ENCODE measurements at regions not wholly inside any gene's neighbourhood (a gene's known extent, or its start where the extent isn't known, plus 50 kb on each side); places are given as distances from the start of the nearest gene placed in this dataset.

DNA sequence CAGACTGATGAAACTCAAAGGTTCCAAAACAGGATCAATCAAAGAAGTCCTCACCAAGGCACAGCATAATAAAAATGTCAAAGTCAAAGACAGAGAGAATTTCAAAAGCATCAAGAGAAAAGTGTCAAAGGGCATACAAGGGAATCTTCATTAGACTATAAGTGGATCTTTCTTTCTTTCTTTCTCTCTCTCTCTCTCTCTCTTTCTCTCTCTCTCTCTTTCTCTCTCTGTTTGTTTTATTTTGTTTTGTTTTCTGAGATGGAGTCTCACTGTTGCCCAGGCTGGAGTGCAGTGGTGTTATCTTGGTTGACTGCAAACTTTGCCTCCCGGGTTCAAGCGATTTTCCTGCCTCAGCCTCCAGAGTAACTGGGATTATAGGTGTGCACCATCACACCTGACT lies 148.3 kb upstream of the CD180 start:
- CTCF ChIA-PET: interaction anchor here (1.2 kb wide), 1 partner anchor 7 kb away, joined by 3 read pairs; no protein-coding TSS in a partner anchor
- Mint-ChIP-seq H3K9me3 (peaks cover 5 to 12% (median 12%) of the 10 kb centered on the region in 5 donors), H3K4me3 (no peak overlapping the region), H3K36me3 (peaks cover 0 to 24% (median 6%) of the 10 kb centered on the region in 3 donors), H3K4me1 (peaks cover 0 to 4% (median under 1%) of the 10 kb centered on the region in 3 donors), H3K27ac (no peak overlapping the region), H3K27me3 (peaks cover 11 to 40% of the 10 kb centered on the region in 2 donors)
- no peaks in the 10 kb centered on the region for H3K36me3 ChIP-seq (ENCODE audit: insufficient read depth, low read length)
- no peaks in the 10 kb centered on the region for H3K27me3 ChIP-seq (ENCODE audit: insufficient read depth, low read length, poor library complexity, severe bottlenecking)
- POLR2A ChIA-PET: no interaction called here
- DNase-seq: no peak
- H3K9me3 ChIP-seq (ENCODE audit: low read length): no peaks in the 10 kb centered on the region
- no peak overlapping the region for H3K4me3 ChIP-seq (ENCODE audit: low read length)
- no peak overlapping the region for H3K27ac ChIP-seq (ENCODE audit: low read depth, low read length)
- H3K4me1 ChIP-seq (ENCODE audit: insufficient read depth, low read length): no peaks in the 10 kb centered on the region

DNA sequence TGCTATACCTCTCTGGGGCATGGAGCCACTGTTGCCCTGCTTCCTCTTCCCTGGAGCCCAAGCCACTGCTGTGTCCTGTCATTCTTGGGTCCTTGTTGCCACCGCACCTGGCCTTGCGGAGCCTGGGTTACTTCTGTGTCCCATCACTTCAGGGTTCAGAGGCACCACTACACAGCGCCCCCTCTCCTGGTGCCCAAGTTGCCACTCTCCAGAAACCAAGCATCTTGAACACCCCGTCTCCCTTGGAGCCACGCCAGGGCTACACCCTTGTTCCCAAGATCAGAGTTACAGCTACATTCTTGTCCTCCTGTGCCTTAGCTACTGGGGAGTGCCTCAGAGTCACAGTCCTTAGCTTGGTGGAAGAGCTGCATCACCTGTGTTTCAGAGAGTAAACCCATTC lies 147.2 kb upstream of the CD180 start:
- H3K27me3 ChIP-seq (ENCODE audit: insufficient read depth, low read length, poor library complexity, severe bottlenecking): no peaks in the 10 kb centered on the region
- H3K9me3 ChIP-seq (ENCODE audit: low read length): no peaks in the 10 kb centered on the region
- Mint-ChIP-seq H3K27me3 (peaks cover 12 to 45% of the 10 kb centered on the region in 2 donors), H3K27ac (no peak overlapping the region), H3K9me3 (peaks cover 5 to 12% (median 12%) of the 10 kb centered on the region in 5 donors), H3K4me1 (no peaks in the 10 kb centered on the region), H3K4me3 (no peak overlapping the region), H3K36me3 (peaks cover 0 to 24% (median 6%) of the 10 kb centered on the region in 3 donors)
- H3K4me1 ChIP-seq (ENCODE audit: insufficient read depth, low read length): no peaks in the 10 kb centered on the region
- CTCF ChIA-PET: interaction anchor here (1.2 kb wide), 1 partner anchor 8 kb away, joined by 3 read pairs; no protein-coding TSS in a partner anchor
- no peak overlapping the region for H3K27ac ChIP-seq (ENCODE audit: low read depth, low read length)
- H3K36me3 ChIP-seq (ENCODE audit: insufficient read depth, low read length): no peaks in the 10 kb centered on the region
- POLR2A ChIA-PET: no interaction called here
- no peak overlapping the region for H3K4me3 ChIP-seq (ENCODE audit: low read length)
- DNase-seq: no peak

DNA sequence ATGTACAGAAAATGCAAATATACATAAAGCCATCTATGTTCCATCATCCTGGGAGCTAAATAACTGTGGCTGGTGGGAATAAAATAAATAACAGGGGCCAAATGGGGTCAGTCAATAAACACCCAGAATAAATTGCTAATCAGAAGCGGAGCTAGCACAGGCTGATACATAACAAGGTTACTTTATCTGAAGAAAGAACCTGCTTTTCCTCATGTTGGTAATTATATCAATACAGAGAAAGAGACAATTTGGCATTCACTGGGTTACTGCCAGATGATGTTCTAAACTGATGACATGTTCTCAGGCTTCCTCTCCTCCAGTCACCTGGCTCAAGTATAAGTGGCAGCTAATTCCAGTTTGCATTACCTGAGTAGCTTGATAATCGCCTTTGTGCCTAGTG lies 144.9 kb upstream of the CD180 start:
- Histone ChIP-seq H3K4me3 (ENCODE audit: low read length) (no peak overlapping the region), H3K36me3 (ENCODE audit: insufficient read depth, low read length) (no peaks in the 10 kb centered on the region), H3K9me3 (ENCODE audit: low read length) (no peaks in the 10 kb centered on the region), H3K27ac (ENCODE audit: low read depth, low read length) (no peak overlapping the region), H3K27me3 (ENCODE audit: insufficient read depth, low read length, poor library complexity, severe bottlenecking) (no peaks in the 10 kb centered on the region), H3K4me1 (ENCODE audit: insufficient read depth, low read length) (no peaks in the 10 kb centered on the region)
- H3K27ac Mint-ChIP-seq: no peak overlapping the region
- no peak for DNase-seq
- ChIA-PET CTCF (no interaction called here), POLR2A (no interaction called here)
- no peak overlapping the region for H3K4me3 Mint-ChIP-seq
- no peaks in the 10 kb centered on the region for H3K4me1 Mint-ChIP-seq
- peaks cover 0 to 24% (median 5%) of the 10 kb centered on the region in 3 donors for H3K36me3 Mint-ChIP-seq
- peaks cover 5 to 12% (median 12%) of the 10 kb centered on the region in 5 donors for H3K9me3 Mint-ChIP-seq
- peaks cover 15 to 45% of the 10 kb centered on the region in 2 donors for H3K27me3 Mint-ChIP-seq

DNA sequence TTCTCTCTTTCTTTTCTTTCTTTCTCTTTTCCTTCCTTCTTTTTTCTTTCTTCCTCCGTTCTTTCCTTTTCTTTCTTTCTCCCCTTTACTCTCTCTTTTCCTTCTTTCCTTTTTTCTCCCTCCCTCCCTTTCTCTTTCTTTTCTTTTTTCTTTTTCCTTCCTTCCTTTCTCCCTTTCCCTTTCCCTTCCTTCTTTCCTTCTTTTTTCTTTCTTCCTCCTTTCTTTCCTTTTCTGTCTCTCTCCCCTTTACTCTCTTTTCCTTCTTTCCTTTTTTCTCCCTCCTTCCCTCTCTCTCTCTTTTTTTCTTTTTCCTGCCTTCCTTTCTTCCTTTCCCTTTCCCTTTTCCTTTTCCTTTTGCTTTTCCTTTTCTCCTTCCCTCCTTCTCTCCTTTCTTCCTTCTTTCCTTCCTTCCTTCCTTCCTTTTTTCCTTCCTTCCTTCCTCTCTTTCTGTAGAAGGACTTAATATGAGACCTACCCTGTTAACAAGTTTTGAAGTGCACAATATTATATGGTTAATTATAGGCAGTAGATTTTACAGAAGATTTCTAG lies 142.7 kb upstream of the CD180 start:
- ChIA-PET POLR2A (no interaction called here), CTCF (no interaction called here)
- no peak overlapping the region for H3K4me3 Mint-ChIP-seq
- H3K27ac ChIP-seq (ENCODE audit: low read depth, low read length): no peak overlapping the region
- no peak overlapping the region for H3K4me3 ChIP-seq (ENCODE audit: low read length)
- no peak overlapping the region for H3K27ac Mint-ChIP-seq
- H3K9me3 ChIP-seq (ENCODE audit: low read length): no peaks in the 10 kb centered on the region
- no peaks in the 10 kb centered on the region for H3K27me3 ChIP-seq (ENCODE audit: insufficient read depth, low read length, poor library complexity, severe bottlenecking)
- no peak for DNase-seq
- peaks cover under 1 to 5% (median 4%) of the 10 kb centered on the region in 5 donors for H3K9me3 Mint-ChIP-seq
- H3K4me1 ChIP-seq (ENCODE audit: insufficient read depth, low read length): no peaks in the 10 kb centered on the region
- H3K36me3 Mint-ChIP-seq: peaks cover 0 to 11% (median 2%) of the 10 kb centered on the region in 3 donors
- H3K36me3 ChIP-seq (ENCODE audit: insufficient read depth, low read length): no peaks in the 10 kb centered on the region
- peaks cover 15 to 48% of the 10 kb centered on the region in 2 donors for H3K27me3 Mint-ChIP-seq
- no peaks in the 10 kb centered on the region for H3K4me1 Mint-ChIP-seq

DNA sequence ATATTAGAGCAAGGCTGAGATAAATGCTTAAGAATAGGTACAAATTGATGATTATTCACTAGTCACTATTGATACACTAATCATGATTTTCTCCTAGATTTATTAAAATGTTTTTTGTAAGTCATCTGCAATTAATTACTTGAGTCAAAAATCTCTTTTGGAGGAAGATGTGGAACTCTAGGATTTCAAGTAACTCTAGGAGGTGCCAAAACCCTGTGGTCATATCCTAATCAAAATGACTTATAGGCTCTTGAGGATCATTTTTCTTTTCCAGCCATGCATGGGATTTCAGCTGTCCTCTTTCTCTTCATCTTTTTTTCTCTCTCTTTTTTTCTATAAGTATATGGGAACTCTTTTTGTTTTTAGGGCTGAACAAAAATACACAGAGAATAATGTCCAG lies 141.8 kb upstream of the CD180 start:
- CTCF ChIA-PET: no interaction called here
- H3K27me3 ChIP-seq (ENCODE audit: insufficient read depth, low read length, poor library complexity, severe bottlenecking): no peaks in the 10 kb centered on the region
- no peak overlapping the region for H3K27ac ChIP-seq (ENCODE audit: low read depth, low read length)
- DNase-seq: no peak
- peaks cover 0 to 3% (median 2%) of the 10 kb centered on the region in 3 donors for H3K36me3 Mint-ChIP-seq
- no peaks in the 10 kb centered on the region for H3K4me1 ChIP-seq (ENCODE audit: insufficient read depth, low read length)
- POLR2A ChIA-PET: no interaction called here
- H3K4me3 ChIP-seq (ENCODE audit: low read length): no peak overlapping the region
- H3K27me3 Mint-ChIP-seq: peaks cover 15 to 40% of the 10 kb centered on the region in 2 donors
- H3K9me3 Mint-ChIP-seq: peaks cover 0 to 2% (median 0%) of the 10 kb centered on the region in 5 donors
- H3K27ac Mint-ChIP-seq: no peak overlapping the region
- H3K9me3 ChIP-seq (ENCODE audit: low read length): no peaks in the 10 kb centered on the region
- H3K36me3 ChIP-seq (ENCODE audit: insufficient read depth, low read length): no peaks in the 10 kb centered on the region
- no peak overlapping the region for H3K4me3 Mint-ChIP-seq
- no peaks in the 10 kb centered on the region for H3K4me1 Mint-ChIP-seq

DNA sequence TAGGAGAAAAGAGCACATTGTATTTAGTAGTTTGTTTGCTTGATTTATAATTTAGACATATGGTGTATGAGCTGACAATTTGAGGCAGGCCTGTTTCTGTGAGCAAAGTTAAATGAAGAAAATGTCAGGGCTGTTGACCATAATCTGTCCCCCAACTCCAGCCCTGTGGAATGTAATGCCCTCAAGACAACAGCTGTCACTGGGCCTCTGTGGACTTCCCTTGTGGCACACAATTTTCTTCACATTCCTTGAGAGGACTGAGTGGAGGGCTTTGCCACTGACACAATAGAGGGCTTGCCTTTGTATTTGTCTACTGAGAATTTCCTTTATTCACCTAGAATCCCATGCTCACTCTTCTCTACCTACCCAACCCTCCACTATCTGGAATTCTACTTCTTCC lies 141.2 kb upstream of the CD180 start:
- H3K36me3 Mint-ChIP-seq: peaks cover 0 to 4% (median 2%) of the 10 kb centered on the region in 3 donors
- H3K27me3 ChIP-seq (ENCODE audit: insufficient read depth, low read length, poor library complexity, severe bottlenecking): no peaks in the 10 kb centered on the region
- H3K36me3 ChIP-seq (ENCODE audit: insufficient read depth, low read length): no peaks in the 10 kb centered on the region
- no peaks in the 10 kb centered on the region for H3K4me1 ChIP-seq (ENCODE audit: insufficient read depth, low read length)
- no peak overlapping the region for H3K27ac ChIP-seq (ENCODE audit: low read depth, low read length)
- H3K4me3 ChIP-seq (ENCODE audit: low read length): no peak overlapping the region
- H3K4me3 Mint-ChIP-seq: no peak overlapping the region
- no peak for DNase-seq
- H3K4me1 Mint-ChIP-seq: no peaks in the 10 kb centered on the region
- peaks cover 0 to 4% (median 0%) of the 10 kb centered on the region in 5 donors for H3K9me3 Mint-ChIP-seq
- H3K27me3 Mint-ChIP-seq: peaks cover 10 to 37% of the 10 kb centered on the region in 2 donors
- H3K9me3 ChIP-seq (ENCODE audit: low read length): no peaks in the 10 kb centered on the region
- ChIA-PET CTCF (no interaction called here), POLR2A (no interaction called here)
- H3K27ac Mint-ChIP-seq: no peak overlapping the region

DNA sequence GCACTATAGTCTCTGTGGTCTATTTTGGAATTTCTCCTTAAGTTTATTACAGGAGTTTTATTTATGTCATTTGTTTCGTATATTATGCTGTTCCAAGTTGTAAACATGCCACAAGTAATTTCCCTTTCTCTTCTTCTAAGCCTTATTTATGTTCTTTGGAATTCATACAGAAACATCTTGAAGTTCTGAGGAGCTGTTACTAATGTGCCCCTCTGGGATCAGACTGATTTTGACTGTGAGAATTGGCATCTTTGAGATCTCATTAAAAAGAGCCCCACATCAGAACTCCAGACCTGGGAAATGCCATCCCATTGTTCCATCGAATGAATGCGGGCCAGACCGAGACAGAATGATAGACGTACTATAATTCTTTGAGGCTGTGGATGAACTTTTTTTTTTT lies 138.8 kb upstream of the CD180 start:
- Histone ChIP-seq H3K4me1 (ENCODE audit: insufficient read depth, low read length) (no peaks in the 10 kb centered on the region), H3K27me3 (ENCODE audit: insufficient read depth, low read length, poor library complexity, severe bottlenecking) (no peaks in the 10 kb centered on the region), H3K9me3 (ENCODE audit: low read length) (no peaks in the 10 kb centered on the region), H3K4me3 (ENCODE audit: low read length) (no peak overlapping the region), H3K27ac (ENCODE audit: low read depth, low read length) (no peak overlapping the region), H3K36me3 (ENCODE audit: insufficient read depth, low read length) (no peaks in the 10 kb centered on the region)
- H3K9me3 Mint-ChIP-seq: peaks cover 0 to 12% (median 3%) of the 10 kb centered on the region in 5 donors
- DNase-seq: no peak
- no peaks in the 10 kb centered on the region for H3K4me1 Mint-ChIP-seq
- H3K36me3 Mint-ChIP-seq: peaks cover 0 to 8% (median 5%) of the 10 kb centered on the region in 3 donors
- CTCF ChIA-PET: no interaction called here
- H3K27me3 Mint-ChIP-seq: peaks cover 8 to 18% of the 10 kb centered on the region in 2 donors
- POLR2A ChIA-PET: no interaction called here
- no peak overlapping the region for H3K4me3 Mint-ChIP-seq
- H3K27ac Mint-ChIP-seq: no peak overlapping the region

DNA sequence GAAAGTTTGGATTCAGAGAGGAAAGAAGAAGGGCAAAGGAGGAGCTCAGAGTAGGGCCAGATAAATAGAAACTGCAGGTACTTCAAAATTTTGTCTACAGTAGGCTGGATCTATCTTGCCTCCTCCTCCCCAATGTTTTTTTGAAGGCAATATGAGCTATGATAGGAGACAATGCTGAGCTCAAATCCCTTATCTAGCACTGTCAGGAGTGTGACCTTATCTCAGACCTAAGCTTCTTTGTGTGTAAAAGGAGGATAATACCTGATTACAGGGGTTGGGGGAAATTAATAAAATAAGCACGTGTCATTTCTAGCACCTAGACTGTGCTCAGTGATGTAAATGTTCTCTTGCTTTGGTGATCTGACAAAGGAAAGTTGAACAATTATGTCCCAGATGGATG lies 137.8 kb upstream of the CD180 start:
- CTCF ChIA-PET: no interaction called here
- Histone ChIP-seq H3K27me3 (ENCODE audit: insufficient read depth, low read length, poor library complexity, severe bottlenecking) (no peaks in the 10 kb centered on the region), H3K4me1 (ENCODE audit: insufficient read depth, low read length) (no peaks in the 10 kb centered on the region), H3K4me3 (ENCODE audit: low read length) (no peak overlapping the region), H3K36me3 (ENCODE audit: insufficient read depth, low read length) (no peaks in the 10 kb centered on the region), H3K27ac (ENCODE audit: low read depth, low read length) (no peak overlapping the region), H3K9me3 (ENCODE audit: low read length) (no peaks in the 10 kb centered on the region)
- no peak overlapping the region for H3K27ac Mint-ChIP-seq
- H3K9me3 Mint-ChIP-seq: peaks cover 0 to 12% (median 3%) of the 10 kb centered on the region in 5 donors
- peaks cover 3 to 9% of the 10 kb centered on the region in 2 donors for H3K27me3 Mint-ChIP-seq
- H3K36me3 Mint-ChIP-seq: peaks cover 0 to 8% (median 3%) of the 10 kb centered on the region in 3 donors
- H3K4me3 Mint-ChIP-seq: no peak overlapping the region
- DNase-seq: no peak
- POLR2A ChIA-PET: no interaction called here
- H3K4me1 Mint-ChIP-seq: no peaks in the 10 kb centered on the region

All from CD8-positive, alpha-beta memory T cell (primary cell).